ENCODE measurements at regions not wholly inside any gene's neighbourhood (a gene's known extent, or its start where the extent isn't known, plus 50 kb on each side); places are given as distances from the start of the nearest gene placed in this dataset.

GRCh38 chr5:142391058-142391845, 66.4 kb upstream of the SPRY4 start:
- DNase-seq = no peak

GRCh38 chr5:142390334-142390733, 65.5 kb upstream of the SPRY4 start:
- no peak for DNase-seq
- no peak for TF ChIP-seq POLR2A (IDR thresholded peaks at IDR 0.05; ENCODE audit: low read length)
- no peak for TF ChIP-seq GATA1 (IDR thresholded peaks at IDR 0.05; ENCODE audit: low read depth, low read length)

More at GRCh38 chr5:142391058-142391845, 66.4 kb upstream of the SPRY4 start:
- TF ChIP-seq GATA1 (IDR thresholded peaks at IDR 0.05; ENCODE audit: low read depth, low read length) (no peak), POLR2A (IDR thresholded peaks at IDR 0.05; ENCODE audit: low read length) (no peak)

DNA sequence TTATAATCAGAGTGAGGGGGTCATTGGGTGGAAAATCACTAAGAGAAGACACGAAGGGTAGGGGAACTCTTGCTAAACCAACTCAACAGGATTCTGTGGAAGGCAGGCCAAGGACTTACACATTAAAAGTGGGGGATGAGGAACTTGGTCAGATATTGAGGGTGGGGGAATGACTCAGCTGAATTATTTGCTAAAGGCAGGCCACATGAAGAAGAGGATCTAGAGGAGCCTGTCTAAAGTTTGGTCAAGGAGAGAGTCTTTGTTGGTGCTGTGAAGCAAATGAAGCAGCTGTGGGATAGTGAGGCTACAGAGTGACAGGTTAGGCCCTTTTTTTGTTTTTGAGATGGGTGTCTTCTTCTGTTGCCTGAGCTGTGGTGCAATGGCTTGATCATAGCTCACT, 63.9 kb upstream of the SPRY4 start:
- TF ChIP-seq GATA1 (IDR thresholded peaks at IDR 0.05; ENCODE audit: low read depth, low read length) (no peak), POLR2A (IDR thresholded peaks at IDR 0.05; ENCODE audit: low read length) (no peak)
- DNase-seq = peak; percentile 34 to 41

- DNase-seq = no peak
- TF ChIP-seq GATA1 (IDR thresholded peaks at IDR 0.05; ENCODE audit: low read depth, low read length) (no peak), POLR2A (IDR thresholded peaks at IDR 0.05; ENCODE audit: low read length) (no peak)
These were observed 62.3 kb upstream of the SPRY4 start for GRCh38 chr5:142387024-142387682.

DNA sequence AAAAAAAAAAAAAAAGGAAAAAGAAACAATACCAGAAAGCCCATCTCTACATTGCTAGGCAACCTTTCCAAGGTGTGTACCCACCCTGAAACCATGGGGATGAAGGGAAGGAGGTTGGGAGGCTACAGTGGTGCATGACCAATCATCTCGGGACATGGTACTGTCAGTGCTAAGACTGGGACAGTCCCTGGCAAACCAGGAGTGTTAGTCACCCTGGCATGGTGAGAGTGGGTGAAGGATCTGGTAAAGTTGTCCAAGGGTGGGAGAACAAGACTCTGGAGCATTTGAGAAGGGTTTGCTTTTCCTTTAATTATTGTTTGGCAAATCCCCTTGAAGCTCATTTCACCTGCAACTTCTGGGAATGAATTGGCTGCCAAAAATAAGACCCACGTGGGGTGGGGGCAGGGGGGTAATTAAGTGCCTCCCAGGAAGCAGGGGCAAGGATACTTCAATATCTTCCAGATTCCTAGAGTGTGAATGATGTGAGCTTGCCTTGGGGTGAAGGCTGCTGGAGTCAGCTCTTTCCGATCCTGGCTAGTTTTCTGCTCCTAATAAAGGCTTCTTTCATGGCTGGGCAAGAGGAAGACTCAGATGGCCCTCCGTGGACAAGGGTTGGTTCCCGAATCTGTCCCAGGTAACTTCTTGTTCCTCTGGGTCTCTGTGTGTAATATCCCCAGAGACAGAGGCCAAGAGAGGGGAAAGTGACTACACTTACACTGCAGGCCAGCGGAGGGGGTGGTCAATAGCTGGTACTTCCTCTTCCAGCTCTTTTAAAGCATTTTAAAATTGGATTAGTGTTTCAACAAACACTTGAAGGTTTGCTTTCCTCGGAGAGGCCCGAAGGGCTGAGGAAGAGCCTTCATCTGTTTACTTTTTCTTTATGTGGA, 61.6 kb upstream of the SPRY4 start:
- TF ChIP-seq POLR2A (IDR thresholded peaks at IDR 0.05; ENCODE audit: low read length) (no peak), GATA1 (IDR thresholded peaks at IDR 0.05; ENCODE audit: low read depth, low read length) (no peak)
- DNase-seq = no peak

- TF ChIP-seq GATA1 (IDR thresholded peaks at IDR 0.05; ENCODE audit: low read depth, low read length) (no peak), POLR2A (IDR thresholded peaks at IDR 0.05; ENCODE audit: low read length) (no peak)
- DNase-seq = no peak
These were observed 60.4 kb upstream of the SPRY4 start for GRCh38 chr5:142385194-142385593.

- TF ChIP-seq GATA1 (IDR thresholded peaks at IDR 0.05; ENCODE audit: low read depth, low read length) (no peak), POLR2A (IDR thresholded peaks at IDR 0.05; ENCODE audit: low read length) (no peak)
These were observed 59.2 kb upstream of the SPRY4 start for GRCh38 chr5:142384014-142384413.

GRCh38 chr5:142382186-142382585, 57.4 kb upstream of the SPRY4 start:
- DNase-seq = no peak
- TF ChIP-seq POLR2A (IDR thresholded peaks at IDR 0.05; ENCODE audit: low read length) (no peak), GATA1 (IDR thresholded peaks at IDR 0.05; ENCODE audit: low read depth, low read length) (no peak)

More at GRCh38 chr5:142384014-142384413, 59.2 kb upstream of the SPRY4 start:
- DNase-seq = no peak

GRCh38 chr5:142378737-142379634, 54.2 kb upstream of the SPRY4 start:
- TF ChIP-seq GATA1 (IDR thresholded peaks at IDR 0.05; ENCODE audit: low read depth, low read length) (no peak), POLR2A (IDR thresholded peaks at IDR 0.05; ENCODE audit: low read length) (no peak)

GRCh38 chr5:142375944-142376411, 51.2 kb upstream of the SPRY4 start:
- no peak for DNase-seq
- no peak for TF ChIP-seq GATA1 (IDR thresholded peaks at IDR 0.05; ENCODE audit: low read depth, low read length)
- no peak for TF ChIP-seq POLR2A (IDR thresholded peaks at IDR 0.05; ENCODE audit: low read length)

More at GRCh38 chr5:142378737-142379634, 54.2 kb upstream of the SPRY4 start:
- no peak for DNase-seq

Data from erythroblast (primary cell).